OCI-LY7 (cell line): ENCODE measurements at regions not wholly inside any gene's neighbourhood (a gene's known extent, or its start where the extent isn't known, plus 50 kb on each side); places are given as distances from the start of the nearest gene placed in this dataset.

Experiments
- BruUV-seq: library from RNA; stranded (reverse); fragments of 400-500 nt; replicated peaks from 2 replicates; lab custom pipeline; 2021; lab: Mats Ljungman, UMichigan
- CTCF ChIA-PET: fragments of 300-600 bp; sonication (Branson Sonifier 250); formaldehyde crosslinking; loops from one replicate; lab custom pipeline; 2022; ENCODE audit warnings: antibody characterized with exemption; ENCODE audit not compliant: unreplicated experiment; lab: Charles Lee
- POLR2A ChIA-PET: fragments of 300-600 bp; sonication (Branson Sonifier 250); formaldehyde crosslinking; loops from one replicate; lab custom pipeline; 2022; ENCODE audit warnings: antibody characterized with exemption; lab: Charles Lee
- DNase-seq: peaks from one replicate; pipeline ENCODE4 v3.0.0-alpha.2; 2015; ENCODE audit warnings: low spot score
- H2AFZ ChIP-seq: fragments of 200-600 bp; sonication (generic), shearing (Covaris generic); 2 replicates; pipeline ENCODE4 v1.6.1; 2014; ENCODE audit warnings: mild to moderate bottlenecking, antibody characterized with exemption, low read length, moderate library complexity
- H3K27ac ChIP-seq: fragments of 200-600 bp; sonication (generic); 2 replicates; pipeline ENCODE4 v1.5.1; 2014; ENCODE audit warnings: mixed run types, low read depth, mild to moderate bottlenecking, moderate library complexity, low read length, inconsistent platforms; ENCODE audit not compliant: poor library complexity, severe bottlenecking
- H3K36me3 ChIP-seq: fragments of 200-600 bp; sonication (generic); 2 replicates; pipeline ENCODE4 v1.6.1; 2014; ENCODE audit warnings: mild to moderate bottlenecking, antibody characterized with exemption, low read length, moderate library complexity, mixed read lengths; ENCODE audit not compliant: insufficient read depth
- H3K4me1 ChIP-seq: fragments of 200-600 bp; sonication (generic); 2 replicates; pipeline ENCODE4 v1.5.1; 2014; ENCODE audit warnings: mild to moderate bottlenecking, low read length; ENCODE audit not compliant: insufficient read depth, poor library complexity, severe bottlenecking
- H3K4me2 ChIP-seq: fragments of 200-600 bp; sonication (generic); 2 replicates; pipeline ENCODE4 v1.6.1; 2014; ENCODE audit warnings: mild to moderate bottlenecking, low read length
- H3K4me3 ChIP-seq: fragments of 200-600 bp; sonication (generic); 2 replicates; pipeline ENCODE4 v1.5.1; 2014; ENCODE audit warnings: mild to moderate bottlenecking, low read depth, low read length; ENCODE audit not compliant: poor library complexity, severe bottlenecking
- H3K79me2 ChIP-seq: fragments of 200-600 bp; sonication (generic); 2 replicates; pipeline ENCODE4 v1.6.1; 2016; ENCODE audit warnings: low read depth, mild to moderate bottlenecking, low read length, moderate library complexity, mixed read lengths; ENCODE audit not compliant: insufficient read depth
- H3K9me2 ChIP-seq: fragments of 200-600 bp; sonication (generic); 2 replicates; pipeline ENCODE4 v1.6.1; 2016; ENCODE audit warnings: mild to moderate bottlenecking, low read length, mixed read lengths; ENCODE audit not compliant: insufficient read depth
- H3K9me3 ChIP-seq: fragments of 200-600 bp; sonication (generic); 2 replicates; pipeline ENCODE4 v1.6.1; 2014; ENCODE audit warnings: mild to moderate bottlenecking, mixed run types, low read length, mixed read lengths
- H4K20me1 ChIP-seq: fragments of 200-600 bp; sonication (generic); 2 replicates; pipeline ENCODE4 v1.6.1; 2014; ENCODE audit warnings: mild to moderate bottlenecking, antibody characterized with exemption, low read length, moderate library complexity, mixed read lengths; ENCODE audit not compliant: insufficient read depth
- EZH2phosphoT487 ChIP-seq: fragments of 200-600 bp; sonication (generic); IDR thresholded peaks from 2 replicates; pipeline ENCODE4 v1.6.1; 2018; ENCODE audit warnings: low read depth, borderline replicate concordance, mild to moderate bottlenecking, mixed run types, antibody characterized with exemption, low read length, moderate library complexity, mixed read lengths
- intact Hi-C: fragments of 100-400 bp; cut with micrococcal nuclease; formaldehyde crosslinking; loops from one replicate; pipeline ENCODE4 v1.10.0; 2022; ENCODE audit not compliant: unreplicated experiment
- TF ChIP-seq, protein P1 (sequence below): fragments of 200-600 bp; sonication (generic); conservative IDR thresholded peaks from 2 replicates; pipeline ENCODE4 v1.5.1; 2014; ENCODE audit warnings: mild to moderate bottlenecking, antibody characterized with exemption, low read length, moderate library complexity, mixed read lengths

DNA sequence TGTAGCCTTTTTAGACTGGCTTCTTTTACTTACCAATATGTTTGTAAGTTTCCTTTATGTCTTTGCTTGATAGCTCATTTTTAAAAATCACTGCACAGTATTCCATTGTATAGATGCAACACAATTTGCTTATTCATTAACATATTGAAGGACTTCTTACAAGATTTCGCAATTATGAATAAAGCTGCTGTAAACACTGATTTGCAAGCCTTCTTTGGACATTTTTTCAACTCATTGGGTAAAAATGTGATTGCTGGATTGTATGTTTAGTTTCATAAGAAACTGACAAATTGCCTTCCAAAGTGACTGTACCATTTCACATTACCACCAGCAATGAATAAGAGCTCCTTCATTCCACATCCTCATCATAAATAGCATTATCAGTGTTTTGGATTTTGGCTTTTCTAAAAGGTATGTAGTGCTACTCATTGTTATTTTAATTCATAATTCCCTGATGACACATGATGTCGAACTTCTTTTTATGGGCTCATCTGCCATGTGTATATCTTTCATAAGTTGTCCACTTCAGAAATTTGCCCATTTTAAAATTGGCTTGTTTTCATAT, 80.7 kb downstream of the TFAP2B start:
- no peak overlapping the region for H3K27ac ChIP-seq
- no peaks in the 10 kb centered on the region for H3K79me2 ChIP-seq
- DNase-seq = no peak
- no peaks in the 10 kb centered on the region for H3K4me1 ChIP-seq
- H3K4me3 ChIP-seq = no peak overlapping the region
- no peak overlapping the region for H2AFZ ChIP-seq
- no peak overlapping the region for H3K4me2 ChIP-seq
- no peaks in the 10 kb centered on the region for H4K20me1 ChIP-seq
- ChIA-PET CTCF (no interaction called here), POLR2A (no interaction called here)
- no peaks in the 10 kb centered on the region for H3K9me3 ChIP-seq
- intact Hi-C loops = no loop called here
- H3K9me2 ChIP-seq = no peaks in the 10 kb centered on the region
- no peaks in the 10 kb centered on the region for H3K36me3 ChIP-seq
- TF ChIP-seq, protein P1, sequence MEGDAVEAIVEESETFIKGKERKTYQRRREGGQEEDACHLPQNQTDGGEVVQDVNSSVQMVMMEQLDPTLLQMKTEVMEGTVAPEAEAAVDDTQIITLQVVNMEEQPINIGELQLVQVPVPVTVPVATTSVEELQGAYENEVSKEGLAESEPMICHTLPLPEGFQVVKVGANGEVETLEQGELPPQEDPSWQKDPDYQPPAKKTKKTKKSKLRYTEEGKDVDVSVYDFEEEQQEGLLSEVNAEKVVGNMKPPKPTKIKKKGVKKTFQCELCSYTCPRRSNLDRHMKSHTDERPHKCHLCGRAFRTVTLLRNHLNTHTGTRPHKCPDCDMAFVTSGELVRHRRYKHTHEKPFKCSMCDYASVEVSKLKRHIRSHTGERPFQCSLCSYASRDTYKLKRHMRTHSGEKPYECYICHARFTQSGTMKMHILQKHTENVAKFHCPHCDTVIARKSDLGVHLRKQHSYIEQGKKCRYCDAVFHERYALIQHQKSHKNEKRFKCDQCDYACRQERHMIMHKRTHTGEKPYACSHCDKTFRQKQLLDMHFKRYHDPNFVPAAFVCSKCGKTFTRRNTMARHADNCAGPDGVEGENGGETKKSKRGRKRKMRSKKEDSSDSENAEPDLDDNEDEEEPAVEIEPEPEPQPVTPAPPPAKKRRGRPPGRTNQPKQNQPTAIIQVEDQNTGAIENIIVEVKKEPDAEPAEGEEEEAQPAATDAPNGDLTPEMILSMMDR = no peak
- TF ChIP-seq EZH2phosphoT487 = no peak
- no TSS peak for BruUV-seq

DNA sequence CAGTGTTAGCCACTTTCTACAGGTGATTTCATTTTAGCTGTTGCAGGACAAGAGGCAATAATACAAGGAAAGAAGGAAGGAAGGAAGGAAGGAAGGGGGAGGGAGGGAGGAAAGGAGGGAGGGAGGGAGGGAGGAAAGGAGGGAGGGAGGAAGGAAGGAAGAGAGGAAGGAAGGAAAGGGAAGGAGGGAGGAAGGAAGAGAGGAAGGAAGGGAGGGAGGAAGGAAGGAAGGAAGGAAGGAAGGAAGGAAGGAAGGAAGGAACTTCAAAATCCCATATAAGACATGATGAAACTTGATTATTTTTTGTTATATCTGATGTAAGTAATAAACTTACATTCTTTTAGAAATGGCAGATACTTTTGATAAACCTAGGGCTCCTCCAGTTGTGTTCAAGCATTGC, 83.6 kb downstream of the TFAP2B start:
- Histone ChIP-seq H3K4me3 (no peak overlapping the region), H3K79me2 (no peaks in the 10 kb centered on the region), H3K36me3 (no peaks in the 10 kb centered on the region), H3K27ac (no peak overlapping the region), H3K4me2 (no peak overlapping the region), H4K20me1 (no peaks in the 10 kb centered on the region), H3K4me1 (no peaks in the 10 kb centered on the region), H2AFZ (no peak overlapping the region), H3K9me2 (no peaks in the 10 kb centered on the region), H3K9me3 (no peaks in the 10 kb centered on the region)
- TF ChIP-seq, protein P1 = no peak
- no peak for TF ChIP-seq EZH2phosphoT487
- BruUV-seq = no TSS peak
- intact Hi-C loops = no loop called here
- no peak for DNase-seq
- POLR2A ChIA-PET = no interaction called here
- CTCF ChIA-PET = no interaction called here

DNA sequence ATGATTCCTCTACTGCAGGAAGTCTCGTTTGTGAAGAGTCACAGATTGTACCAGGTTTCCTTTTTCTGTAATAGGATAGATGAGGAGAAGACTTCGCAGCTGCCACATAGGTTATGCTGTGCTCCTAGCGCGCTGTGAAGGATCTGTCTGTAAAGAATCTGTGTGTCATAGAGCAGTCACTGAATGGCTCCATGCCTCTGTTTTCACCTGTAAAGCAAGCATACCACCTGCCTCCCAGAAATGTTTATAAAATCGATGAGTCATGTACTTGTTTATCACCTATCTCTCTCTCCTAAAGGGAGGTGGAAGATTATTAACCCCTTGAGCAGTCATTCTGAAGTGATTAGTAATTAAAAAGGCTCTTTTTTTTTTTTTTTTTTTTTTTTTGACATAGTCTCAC, 86.6 kb downstream of the TFAP2B start:
- no peaks in the 10 kb centered on the region for H3K4me1 ChIP-seq
- DNase-seq = no peak
- H3K4me2 ChIP-seq = no peak overlapping the region
- CTCF ChIA-PET = no interaction called here
- H3K9me2 ChIP-seq = no peaks in the 10 kb centered on the region
- no peak for TF ChIP-seq EZH2phosphoT487
- TF ChIP-seq, protein P1 = no peak
- H4K20me1 ChIP-seq = no peaks in the 10 kb centered on the region
- no peak overlapping the region for H3K4me3 ChIP-seq
- no peaks in the 10 kb centered on the region for H3K36me3 ChIP-seq
- no peak overlapping the region for H3K27ac ChIP-seq
- no TSS peak for BruUV-seq
- intact Hi-C loops = no loop called here
- H3K9me3 ChIP-seq = no peaks in the 10 kb centered on the region
- H3K79me2 ChIP-seq = no peaks in the 10 kb centered on the region
- H2AFZ ChIP-seq = no peak overlapping the region
- POLR2A ChIA-PET = no interaction called here
